GM23338 (cell line): ENCODE measurements at regions not wholly inside any gene's neighbourhood (a gene's known extent, or its start where the extent isn't known, plus 50 kb on each side); places are given as distances from the start of the nearest gene placed in this dataset.

ENCODE experiments used
- CTCF ChIP-seq, 2 experiments: fragments of 200-600 bp in 1 of 2; sonication (generic) in 1 of 2; conservative IDR thresholded peaks; 2 replicates each; pipeline versions ENCODE4 v1.5.1 to v1.6.1; 2016 to 2017; ENCODE audit warnings: antibody characterized with exemption in 2 of 2, low read depth in 2 of 2, mild to moderate bottlenecking in 2 of 2, moderate library complexity in 1 of 2
- EZH2 ChIP-seq: fragments of 200-600 bp; sonication (generic); IDR thresholded peaks from one replicate; pipeline ENCODE4 v1.8.0; 2017; ENCODE audit warnings: antibody characterized with exemption, mild to moderate bottlenecking, low read depth; ENCODE audit not compliant: unreplicated experiment
- EZH2phosphoT487 ChIP-seq: fragments of 200-600 bp; sonication (generic); IDR thresholded peaks from one replicate; pipeline ENCODE4 v1.8.1; 2018; ENCODE audit warnings: antibody characterized with exemption; ENCODE audit not compliant: unreplicated experiment
- JUNB ChIP-seq: IDR thresholded peaks from one replicate; pipeline ENCODE4 v1.6.1; 2016; ENCODE audit warnings: antibody characterized with exemption; ENCODE audit not compliant: unreplicated experiment
- POLR2AphosphoS5 ChIP-seq: IDR thresholded peaks from 2 replicates; pipeline ENCODE4 v1.6.1; 2016; ENCODE audit warnings: antibody characterized with exemption, low read depth
- STAT1 ChIP-seq: IDR thresholded peaks from one replicate; pipeline ENCODE4 v1.6.1; 2016; ENCODE audit warnings: antibody characterized with exemption; ENCODE audit not compliant: unreplicated experiment
- ZNF114 ChIP-seq: fragments of 250-450 bp; sonication (Bioruptor Pico); IDR thresholded peaks from 2 replicates; pipeline ENCODE4 v1.5.0; 2020; ENCODE audit warnings: mild to moderate bottlenecking, moderate library complexity
- ZNF331 ChIP-seq: fragments of 250-450 bp; sonication (Bioruptor Pico); IDR thresholded peaks from 2 replicates; pipeline ENCODE4 v1.5.0; 2020; ENCODE audit warnings: low read depth, mild to moderate bottlenecking, moderate library complexity
- ZNF462 ChIP-seq: fragments of 250-450 bp; sonication (Bioruptor Pico); IDR thresholded peaks from 2 replicates; pipeline ENCODE4 v1.5.0; 2020; ENCODE audit warnings: mild to moderate bottlenecking, moderate library complexity
- TF ChIP-seq, protein P1 (sequence below): IDR thresholded peaks from 2 replicates; pipeline ENCODE4 v1.6.1; 2016; ENCODE audit warnings: antibody characterized with exemption

DNA sequence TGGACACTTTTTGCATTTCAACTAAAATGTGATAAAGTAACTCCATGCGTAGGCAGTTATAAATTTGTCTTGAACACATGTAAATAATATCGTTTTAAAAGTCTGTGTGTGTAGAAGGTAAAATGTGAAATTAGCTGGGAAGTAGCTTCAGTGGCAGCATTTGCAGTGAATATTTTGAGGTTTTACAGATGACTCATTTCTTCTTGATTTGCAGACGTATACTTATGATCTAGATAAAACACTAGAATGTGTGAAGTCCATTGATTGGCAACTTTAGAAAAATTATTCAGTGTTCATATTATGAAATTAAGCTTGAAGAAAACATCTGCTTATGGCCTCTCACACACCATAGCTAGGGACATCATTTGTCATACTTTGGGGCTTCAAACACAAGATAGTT is 788.6 kb upstream of the NOVA1 start (continued):
- TF ChIP-seq ZNF462 (CRISPR knock-in tag), result no peak
- no peak for TF ChIP-seq EZH2phosphoT487
- TF ChIP-seq POLR2AphosphoS5, result no peak
- no peak for TF ChIP-seq JUNB
- no peak for TF ChIP-seq STAT1
- no peak for TF ChIP-seq ZNF331 (CRISPR knock-in tag)
- TF ChIP-seq ZNF114 (CRISPR knock-in tag), result no peak
- TF ChIP-seq CTCF (conservative IDR thresholded peaks at IDR 0.05; ENCODE audit: low read depth in 2 of 2), result no peak
- no peak for TF ChIP-seq EZH2
- TF ChIP-seq, protein P1, sequence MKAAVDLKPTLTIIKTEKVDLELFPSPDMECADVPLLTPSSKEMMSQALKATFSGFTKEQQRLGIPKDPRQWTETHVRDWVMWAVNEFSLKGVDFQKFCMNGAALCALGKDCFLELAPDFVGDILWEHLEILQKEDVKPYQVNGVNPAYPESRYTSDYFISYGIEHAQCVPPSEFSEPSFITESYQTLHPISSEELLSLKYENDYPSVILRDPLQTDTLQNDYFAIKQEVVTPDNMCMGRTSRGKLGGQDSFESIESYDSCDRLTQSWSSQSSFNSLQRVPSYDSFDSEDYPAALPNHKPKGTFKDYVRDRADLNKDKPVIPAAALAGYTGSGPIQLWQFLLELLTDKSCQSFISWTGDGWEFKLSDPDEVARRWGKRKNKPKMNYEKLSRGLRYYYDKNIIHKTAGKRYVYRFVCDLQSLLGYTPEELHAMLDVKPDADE, result no peak
